Ureter (tissue), 1 donor: ENCODE measurements at regions not wholly inside any gene's neighbourhood (a gene's known extent, or its start where the extent isn't known, plus 50 kb on each side); places are given as distances from the start of the nearest gene placed in this dataset.
"Not testable (repeated sequence)": the region's sequence is repeated elsewhere in the genome, so short reads cannot be mapped to it uniquely, and the experiment has no call there.

Source experiments
- DNase-seq: peaks from one replicate; pipeline ENCODE4 v3.0.0-alpha.2; 2020; ENCODE audit warnings: low spot score
- donor health status: DM: yes; HTN: yes; CAD: no.

- DNase-seq: no peak
These were observed 69.8 kb upstream of the INSIG1 start for GRCh38 chr7:155227788-155228458.

- no peak for DNase-seq
These were observed 69.2 kb upstream of the INSIG1 start for GRCh38 chr7:155228459-155228845.

- DNase-seq: no peak
These were observed 68.8 kb upstream of the INSIG1 start for GRCh38 chr7:155228894-155229293.

- DNase-seq: no peak
These were observed 68.0 kb upstream of the INSIG1 start for GRCh38 chr7:155229548-155230168.

GRCh38 chr7:155230169-155230593, 67.5 kb upstream of the INSIG1 start:
- DNase-seq: no peak

- no peak for DNase-seq
These were observed 66.4 kb upstream of the INSIG1 start for GRCh38 chr7:155231241-155231800.

- DNase-seq: no peak
These were observed 65.7 kb upstream of the INSIG1 start for GRCh38 chr7:155231941-155232340.

- no peak for DNase-seq
These were observed 64.8 kb upstream of the INSIG1 start for GRCh38 chr7:155232911-155233310.

GRCh38 chr7:155233311-155234157, 64.1 kb upstream of the INSIG1 start:
- DNase-seq: no peak

GRCh38 chr7:155234158-155234492, 63.6 kb upstream of the INSIG1 start:
- DNase-seq: no peak

- no peak for DNase-seq
These were observed 62.5 kb upstream of the INSIG1 start for GRCh38 chr7:155234950-155235789.

- no peak for DNase-seq
These were observed 61.3 kb upstream of the INSIG1 start for GRCh38 chr7:155236386-155236785.

GRCh38 chr7:155237297-155237696, 60.4 kb upstream of the INSIG1 start:
- DNase-seq: no peak

GRCh38 chr7:155237730-155238129, 59.9 kb upstream of the INSIG1 start:
- DNase-seq: no peak

- not testable (repeated sequence) for DNase-seq
These were observed 58.1 kb upstream of the INSIG1 start for GRCh38 chr7:155239431-155240087.

- no peak for DNase-seq
These were observed 53.0 kb upstream of the INSIG1 start for GRCh38 chr7:155244675-155245074.

GRCh38 chr7:155247479-155248365, 50.0 kb upstream of the INSIG1 start:
- DNase-seq: no peak
